ENCODE measurements at regions not wholly inside any gene's neighbourhood (a gene's known extent, or its start where the extent isn't known, plus 50 kb on each side); places are given as distances from the start of the nearest gene placed in this dataset.

DNA sequence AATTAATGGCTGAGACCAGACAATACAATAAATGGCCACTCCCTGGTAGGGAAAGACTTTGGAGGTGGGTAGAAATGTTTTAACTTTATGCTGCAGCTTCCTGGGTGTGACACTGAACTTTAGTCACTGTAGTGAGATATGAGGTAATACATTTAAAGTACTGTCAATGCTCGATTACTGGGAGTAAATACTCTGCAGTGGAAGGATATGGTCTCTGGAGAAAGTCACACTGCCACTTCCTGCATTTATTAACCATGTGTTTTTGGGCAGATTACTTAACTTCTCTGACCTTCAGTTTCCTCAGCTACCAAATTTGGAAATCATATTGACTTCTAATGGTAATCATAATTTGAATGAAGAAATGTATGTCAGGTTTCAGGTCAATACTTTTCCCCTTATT is 317.1 kb upstream of the TGFBR2 start:
- no peak for TF ChIP-seq EZH2phosphoT487 (IDR thresholded peaks at IDR 0.05; ENCODE audit: low read depth, severe bottlenecking, unreplicated experiment)
- TF ChIP-seq, protein P1, sequence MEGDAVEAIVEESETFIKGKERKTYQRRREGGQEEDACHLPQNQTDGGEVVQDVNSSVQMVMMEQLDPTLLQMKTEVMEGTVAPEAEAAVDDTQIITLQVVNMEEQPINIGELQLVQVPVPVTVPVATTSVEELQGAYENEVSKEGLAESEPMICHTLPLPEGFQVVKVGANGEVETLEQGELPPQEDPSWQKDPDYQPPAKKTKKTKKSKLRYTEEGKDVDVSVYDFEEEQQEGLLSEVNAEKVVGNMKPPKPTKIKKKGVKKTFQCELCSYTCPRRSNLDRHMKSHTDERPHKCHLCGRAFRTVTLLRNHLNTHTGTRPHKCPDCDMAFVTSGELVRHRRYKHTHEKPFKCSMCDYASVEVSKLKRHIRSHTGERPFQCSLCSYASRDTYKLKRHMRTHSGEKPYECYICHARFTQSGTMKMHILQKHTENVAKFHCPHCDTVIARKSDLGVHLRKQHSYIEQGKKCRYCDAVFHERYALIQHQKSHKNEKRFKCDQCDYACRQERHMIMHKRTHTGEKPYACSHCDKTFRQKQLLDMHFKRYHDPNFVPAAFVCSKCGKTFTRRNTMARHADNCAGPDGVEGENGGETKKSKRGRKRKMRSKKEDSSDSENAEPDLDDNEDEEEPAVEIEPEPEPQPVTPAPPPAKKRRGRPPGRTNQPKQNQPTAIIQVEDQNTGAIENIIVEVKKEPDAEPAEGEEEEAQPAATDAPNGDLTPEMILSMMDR (IDR thresholded peaks at IDR 0.05; ENCODE audit: poor library complexity): no peak
- TF ChIP-seq EZH2 (IDR thresholded peaks at IDR 0.05; ENCODE audit: borderline replicate concordance): no peak

All from hepatocyte (in vitro differentiated cells).